Effector CD8-positive, alpha-beta T cell (primary cell): ENCODE measurements at regions not wholly inside any gene's neighbourhood (a gene's known extent, or its start where the extent isn't known, plus 50 kb on each side); places are given as distances from the start of the nearest gene placed in this dataset.

ENCODE experiments used
- DNase-seq: peaks from one replicate; lab custom pipeline; 2025; lab: John Stamatoyannopoulos, UW

- no peak for DNase-seq
Measured at GRCh38 chr4:181731900-181732299, 511.3 kb upstream of the TENM3 start.

- no peak for DNase-seq
Measured at GRCh38 chr4:181737744-181738143, 505.5 kb upstream of the TENM3 start.

DNA sequence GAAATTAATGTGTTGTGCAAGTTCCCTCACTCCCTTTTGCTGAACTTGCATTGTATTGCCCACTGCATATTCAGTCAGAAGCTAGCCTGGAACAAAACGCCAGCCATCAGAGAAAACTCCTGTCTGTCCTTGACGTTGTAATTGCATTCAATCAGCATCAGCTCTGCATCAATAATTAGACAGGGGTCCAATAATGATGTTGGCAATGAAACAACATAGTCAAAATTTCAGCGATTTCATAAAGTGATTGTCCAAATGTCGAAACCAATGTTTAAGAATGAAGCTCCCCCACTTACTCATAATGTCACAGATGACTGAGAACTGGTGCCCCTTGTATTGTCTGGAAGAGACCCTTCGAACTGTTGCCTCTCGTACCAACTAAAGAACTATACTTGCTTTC is 504.2 kb upstream of the TENM3 start:
- DNase-seq, result no peak

- DNase-seq, result no peak
Measured at GRCh38 chr4:181741513-181741912, 501.7 kb upstream of the TENM3 start.

GRCh38 chr4:181745933-181746625 is 497.1 kb upstream of the TENM3 start:
- DNase-seq, result no peak

DNA sequence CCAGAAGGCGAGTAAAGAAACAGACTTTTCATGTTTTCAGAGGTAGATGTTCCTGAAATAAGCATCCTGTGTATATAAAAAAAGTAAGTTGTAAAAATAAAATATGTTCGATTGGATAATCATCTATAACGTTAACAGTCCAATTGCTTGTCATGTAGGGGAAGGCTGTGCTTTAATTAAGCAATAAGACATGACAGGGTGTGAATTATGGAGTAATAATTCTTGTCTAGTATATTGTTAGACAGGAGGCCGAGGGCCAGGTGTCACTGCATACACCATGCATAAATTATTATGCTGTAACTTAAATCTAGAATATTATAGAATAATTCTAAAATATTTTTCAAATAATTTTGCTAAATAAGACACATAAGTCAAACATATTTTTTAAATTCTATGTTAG is 494.6 kb upstream of the TENM3 start:
- no peak for DNase-seq

GRCh38 chr4:181752516-181752915 is 490.7 kb upstream of the TENM3 start:
- DNase-seq, result no peak

GRCh38 chr4:181753207-181753606 is 490.0 kb upstream of the TENM3 start:
- no peak for DNase-seq

DNA sequence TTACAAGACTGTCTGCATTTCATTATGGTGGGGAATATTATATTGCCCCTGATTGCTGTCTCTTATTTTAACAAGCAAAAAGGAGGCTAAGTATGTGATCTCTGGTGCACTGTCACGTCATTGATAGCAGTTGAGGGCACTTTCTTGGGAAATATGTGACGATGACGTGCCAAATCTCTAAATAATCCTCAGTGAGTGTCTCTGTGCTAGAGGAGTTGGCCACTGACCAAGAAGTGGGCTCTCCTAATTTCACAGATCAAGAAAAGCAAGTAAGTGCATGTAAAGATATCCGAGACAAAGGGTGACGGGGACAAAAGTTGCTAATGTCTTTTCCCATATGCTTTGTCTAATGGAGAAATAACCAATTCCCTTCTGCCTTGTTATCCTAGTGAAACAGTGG is 487.4 kb upstream of the TENM3 start:
- DNase-seq, result no peak

DNA sequence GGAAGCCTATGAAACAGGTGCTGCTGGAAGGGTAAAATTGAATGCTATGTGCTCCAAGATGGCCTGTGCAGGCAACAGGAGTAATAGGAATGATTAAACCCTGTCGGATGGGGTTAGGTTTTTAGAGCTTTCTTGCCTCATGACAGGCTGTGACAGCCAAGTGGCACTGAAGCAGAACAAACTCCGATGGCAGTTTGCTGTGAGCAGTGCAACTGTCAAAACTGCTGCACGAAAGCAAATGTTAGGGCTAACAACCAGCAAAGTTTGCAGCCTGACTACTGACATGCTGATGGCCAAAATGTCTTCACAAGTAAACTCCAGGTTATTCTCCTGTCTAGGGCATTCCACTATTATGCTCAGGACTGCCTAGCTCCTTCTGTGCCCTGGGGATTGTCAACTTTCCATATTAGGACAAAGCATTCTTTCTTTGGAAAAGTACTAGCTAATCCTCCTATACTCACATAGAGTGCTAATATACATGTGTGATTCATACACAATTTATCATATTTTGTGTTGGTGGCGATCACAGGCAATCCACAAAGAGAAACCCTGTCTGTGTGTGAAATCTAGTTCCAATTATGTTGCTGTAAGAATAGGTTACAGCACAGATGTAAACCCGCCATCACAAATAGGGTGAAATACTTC is 486.6 kb upstream of the TENM3 start:
- DNase-seq, result no peak

GRCh38 chr4:181757098-181757497 is 486.1 kb upstream of the TENM3 start:
- DNase-seq, result no peak

- no peak for DNase-seq
Measured at GRCh38 chr4:181757910-181758660, 485.1 kb upstream of the TENM3 start.

GRCh38 chr4:181760560-181760959 is 482.6 kb upstream of the TENM3 start:
- no peak for DNase-seq

- no peak for DNase-seq
Measured at GRCh38 chr4:181761156-181761555, 482.0 kb upstream of the TENM3 start.

DNA sequence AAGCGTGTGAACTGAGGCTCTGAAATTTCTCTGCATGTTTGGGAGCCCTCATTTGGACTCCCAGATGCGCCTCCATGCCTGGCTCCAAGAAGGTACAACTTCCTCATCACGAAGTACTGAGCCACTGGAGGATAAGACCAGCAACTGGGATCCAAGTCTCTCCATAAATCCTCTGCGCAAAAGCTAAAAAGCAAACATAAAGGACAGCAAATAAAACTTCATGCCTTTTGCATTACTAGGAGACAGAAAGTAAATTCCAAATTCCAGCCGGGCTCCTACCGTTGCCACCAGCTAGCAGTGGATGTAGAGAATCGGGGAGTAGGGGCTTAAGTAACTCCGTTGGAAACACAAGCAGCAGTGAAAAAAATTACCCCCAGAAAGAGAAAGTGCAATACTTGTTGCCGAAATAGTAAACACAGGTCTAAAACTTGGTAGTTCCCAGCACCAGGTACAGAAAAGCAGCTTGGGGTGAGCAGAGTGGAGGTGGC is 477.1 kb upstream of the TENM3 start:
- DNase-seq, result no peak

- no peak for DNase-seq
Measured at GRCh38 chr4:181770971-181771370, 472.2 kb upstream of the TENM3 start.

GRCh38 chr4:181775298-181775697 is 467.9 kb upstream of the TENM3 start:
- DNase-seq, result no peak

GRCh38 chr4:181776264-181777054 is 466.7 kb upstream of the TENM3 start:
- DNase-seq, result no peak

GRCh38 chr4:181777518-181777917 is 465.7 kb upstream of the TENM3 start:
- DNase-seq, result no peak

DNA sequence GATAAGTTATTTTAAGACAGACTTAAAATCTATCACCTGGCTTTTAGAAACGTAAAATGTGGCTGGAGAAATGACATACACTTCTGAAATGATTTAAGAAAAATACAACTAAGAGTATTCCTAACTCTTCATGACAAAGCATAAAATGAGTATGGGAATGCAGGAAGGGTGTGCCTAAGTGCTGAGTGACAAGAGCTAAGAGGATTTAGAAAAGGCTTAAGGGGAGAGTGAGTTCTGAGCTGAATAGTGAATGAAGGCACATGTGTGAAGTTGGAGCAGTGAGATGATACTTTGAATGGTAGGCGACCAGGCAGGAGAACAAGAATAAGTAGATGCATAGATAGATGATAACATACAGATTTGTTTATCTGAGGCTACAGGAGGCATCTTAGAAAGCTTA is 458.3 kb upstream of the TENM3 start:
- no peak for DNase-seq

- no peak for DNase-seq
Measured at GRCh38 chr4:181792641-181793040, 450.6 kb upstream of the TENM3 start.

GRCh38 chr4:181793096-181793495 is 450.1 kb upstream of the TENM3 start:
- no peak for DNase-seq
